Stimulated activated CD4-positive, alpha-beta T cell treated with anti-CD3 and anti-CD28 coated beads, Interleukin-2, amount 100 ng/mL, for 4 hours (primary cell): ENCODE measurements at regions not wholly inside any gene's neighbourhood (a gene's known extent, or its start where the extent isn't known, plus 50 kb on each side); places are given as distances from the start of the nearest gene placed in this dataset.
"Not testable (repeated sequence)": the region's sequence is repeated elsewhere in the genome, so short reads cannot be mapped to it uniquely, and the experiment has no call there.

ENCODE experiments used
- DNase-seq: peaks from one replicate; pipeline ENCODE4 v3.0.0-alpha.2; 2020; ENCODE audit warnings: low read depth

DNA sequence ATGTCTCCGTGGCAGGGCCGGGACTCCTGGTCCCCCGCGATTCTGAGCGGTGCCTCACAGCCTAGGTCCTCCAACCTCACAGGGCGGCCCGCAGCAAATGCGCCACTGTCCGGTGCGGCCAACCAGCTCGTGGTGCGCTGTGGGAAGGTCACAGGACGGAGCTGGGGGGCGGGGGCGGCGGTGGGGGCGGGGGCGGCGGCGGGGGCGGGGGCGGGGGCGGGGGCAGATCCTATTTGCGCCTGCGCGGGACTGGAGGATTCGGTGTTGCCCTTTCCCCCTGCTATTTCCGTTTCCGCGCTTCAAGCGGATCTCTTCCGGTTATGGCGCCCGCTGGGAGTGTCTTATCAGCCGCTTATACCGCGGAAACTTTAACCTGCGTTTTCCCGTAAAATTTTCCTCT lies 106.7 kb upstream of the SNRPN start:
- no peak for DNase-seq

DNA sequence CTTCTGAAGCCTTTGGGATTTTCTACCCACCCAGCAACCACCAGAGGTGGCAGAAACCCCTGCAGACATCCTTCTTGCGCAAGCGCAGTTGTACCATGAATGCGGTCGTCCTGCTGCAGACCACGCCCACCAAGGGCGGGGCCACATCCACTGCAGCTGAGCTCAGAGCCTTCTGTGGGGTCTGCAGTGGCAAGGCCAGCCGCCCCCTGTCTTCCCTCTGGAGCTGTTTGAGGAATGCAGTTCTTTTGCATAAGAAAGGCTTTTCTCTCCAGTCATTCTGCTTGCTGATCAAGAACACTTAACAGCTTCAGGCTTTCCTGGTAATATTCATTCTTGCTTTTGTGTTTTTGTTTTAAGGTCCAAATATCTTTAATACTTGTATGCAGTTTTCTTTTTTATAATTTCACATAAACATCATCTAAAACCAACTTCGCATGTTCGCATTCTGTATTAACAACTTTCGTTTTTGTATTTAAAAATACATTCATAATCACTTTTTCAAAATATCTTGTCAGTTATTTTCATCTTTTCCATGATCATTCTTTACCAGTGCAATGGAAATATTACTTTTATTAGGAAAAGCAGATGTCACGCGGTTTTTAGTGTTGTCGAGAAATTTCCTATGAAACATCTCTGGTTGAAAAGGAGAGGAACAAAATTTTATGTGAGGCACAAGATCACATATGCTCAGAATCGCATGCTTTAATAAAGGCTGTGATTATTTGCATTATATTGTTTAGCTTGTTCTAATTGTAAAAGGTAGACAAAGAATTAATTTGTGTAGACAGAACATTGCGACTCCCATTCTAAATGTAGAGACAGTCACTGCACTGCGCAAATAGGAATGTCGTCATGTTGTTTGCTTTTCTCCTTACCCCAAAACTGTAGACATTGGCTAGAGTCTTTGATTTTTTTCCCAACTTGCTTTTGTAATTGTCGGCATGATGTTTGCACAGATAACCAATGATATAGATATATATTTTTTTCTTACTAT lies 98.1 kb upstream of the SNRPN start:
- no peak for DNase-seq

GRCh38 chr15:24857763-24858162 lies 97.0 kb upstream of the SNRPN start:
- no peak for DNase-seq

- not testable (repeated sequence) for DNase-seq
Measured at GRCh38 chr15:24858183-24858582, 96.6 kb upstream of the SNRPN start.

GRCh38 chr15:24858737-24859601 lies 95.8 kb upstream of the SNRPN start:
- no peak for DNase-seq

DNA sequence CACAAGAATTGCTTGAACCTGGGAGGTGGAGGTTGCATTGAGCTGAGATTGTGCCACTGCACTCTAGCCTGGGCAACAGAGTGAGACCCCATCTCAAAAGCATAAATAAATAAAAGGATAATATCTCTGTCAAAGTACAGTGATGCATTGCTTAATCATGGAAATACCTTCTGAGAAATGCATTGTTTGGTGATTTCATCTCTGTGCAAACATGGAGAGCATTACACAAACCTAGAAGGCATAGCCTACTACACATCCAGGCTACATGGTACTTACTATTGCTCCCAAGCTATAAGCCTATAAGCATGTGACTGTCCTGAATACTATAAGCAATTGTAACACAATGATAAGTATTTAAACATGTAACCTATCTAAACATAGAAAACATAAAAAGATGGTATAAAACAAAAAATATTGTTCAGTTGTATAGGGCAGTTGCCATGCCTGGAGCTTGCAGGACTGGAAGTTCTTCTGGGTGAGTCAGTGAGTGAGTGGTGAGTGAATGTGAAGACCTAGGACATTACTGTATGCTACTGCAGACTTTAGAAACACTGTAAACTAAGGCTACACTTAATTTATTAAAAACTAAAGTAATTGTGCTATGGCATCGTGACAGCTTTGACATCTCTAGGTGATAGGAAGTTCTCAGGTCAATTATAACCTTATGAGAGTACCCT lies 93.6 kb upstream of the SNRPN start:
- no peak for DNase-seq

GRCh38 chr15:24862726-24863521 lies 91.9 kb upstream of the SNRPN start:
- DNase-seq: no peak

DNA sequence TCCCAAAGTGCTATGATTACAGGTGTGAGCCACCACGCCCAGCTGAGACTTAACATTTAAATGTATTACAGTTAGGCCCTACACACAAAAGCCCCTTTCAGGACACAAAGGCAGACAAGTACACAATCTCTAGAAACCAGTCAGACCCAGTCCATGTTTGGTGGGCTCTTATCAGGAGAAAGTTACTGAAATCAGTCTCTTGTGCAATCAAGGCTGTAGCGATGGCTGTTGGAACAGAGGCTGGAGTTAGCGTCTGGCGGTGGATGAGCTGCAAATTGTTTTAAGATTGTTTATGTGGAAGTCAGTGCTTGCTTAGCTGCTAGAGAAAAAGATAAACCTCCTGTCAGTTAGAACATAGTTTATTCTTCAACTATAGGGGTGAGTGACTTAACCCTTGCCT lies 89.5 kb upstream of the SNRPN start:
- DNase-seq: no peak

- DNase-seq: no peak
Measured at GRCh38 chr15:24877174-24877573, 77.6 kb upstream of the SNRPN start.

DNA sequence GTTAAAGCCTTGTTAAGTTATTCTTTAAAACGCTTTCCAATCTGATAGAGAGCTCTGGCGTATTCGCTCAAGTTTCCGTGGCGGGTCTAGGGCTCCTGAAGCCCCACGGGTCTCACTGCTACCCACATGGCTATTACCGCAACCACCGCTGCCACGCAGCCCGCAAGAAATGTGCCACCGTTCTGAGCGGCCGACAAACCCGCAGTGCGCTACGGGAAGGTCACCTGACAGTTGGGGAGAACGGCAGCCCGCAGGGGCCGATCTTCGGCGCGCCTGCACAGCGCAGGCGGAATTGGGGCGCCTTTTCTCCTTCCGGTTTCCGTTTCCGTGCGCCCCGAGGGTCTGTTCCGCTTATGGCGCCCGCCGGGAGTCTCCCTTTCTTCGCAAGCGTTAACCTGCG lies 76.6 kb upstream of the SNRPN start:
- no peak for DNase-seq

DNA sequence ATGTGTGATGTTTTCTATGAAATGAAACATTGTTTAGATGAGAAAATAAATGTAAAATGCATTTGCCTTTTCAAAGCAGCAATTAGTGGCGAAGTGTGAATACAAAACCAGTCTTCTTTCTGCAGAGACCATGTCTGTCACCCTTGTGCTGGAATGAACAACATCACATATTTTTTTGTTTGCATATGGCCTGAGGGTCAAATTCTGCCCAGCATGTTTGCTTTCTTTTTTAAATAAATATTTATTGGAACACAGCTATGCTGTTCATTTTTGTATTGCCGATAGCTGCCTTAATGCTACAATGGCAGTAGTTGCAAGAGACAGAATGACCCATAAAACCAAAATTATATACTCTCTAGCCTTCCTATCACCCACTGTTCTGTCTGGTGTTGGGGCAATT lies 75.3 kb upstream of the SNRPN start:
- DNase-seq: no peak

GRCh38 chr15:24880663-24881062 lies 74.1 kb upstream of the SNRPN start:
- no peak for DNase-seq

GRCh38 chr15:24886538-24886937 lies 68.2 kb upstream of the SNRPN start:
- no peak for DNase-seq

GRCh38 chr15:24898715-24899272 lies 56.0 kb upstream of the SNRPN start:
- DNase-seq: no peak

DNA sequence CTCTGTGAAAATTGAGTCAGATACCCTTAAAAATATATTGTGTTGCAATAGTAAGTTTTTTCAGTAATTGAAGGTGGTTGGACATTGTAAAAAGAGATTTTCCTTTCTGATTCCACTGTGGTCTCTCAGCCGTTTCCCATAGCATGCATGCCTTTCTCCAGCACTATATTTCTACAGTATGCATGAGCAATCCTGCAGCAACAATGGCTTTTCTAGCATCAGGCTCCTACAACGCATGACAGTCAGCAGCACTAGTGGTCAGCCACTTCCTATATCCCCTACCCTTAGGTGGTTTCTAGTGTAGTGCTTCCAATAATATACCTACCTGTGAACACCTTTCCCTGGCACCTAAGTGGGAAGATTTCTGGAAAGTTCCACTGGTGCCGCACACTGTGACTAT lies 55.4 kb upstream of the SNRPN start:
- no peak for DNase-seq

GRCh38 chr15:24899795-24900194 lies 55.0 kb upstream of the SNRPN start:
- no peak for DNase-seq

GRCh38 chr15:24901409-24901808 lies 53.4 kb upstream of the SNRPN start:
- no peak for DNase-seq
